ENCODE measurements at regions not wholly inside any gene's neighbourhood (a gene's known extent, or its start where the extent isn't known, plus 50 kb on each side); places are given as distances from the start of the nearest gene placed in this dataset.

- no peak overlapping the region for H2BK15ac ChIP-seq (ENCODE audit: low read length)
- H3K4ac ChIP-seq (replicated peaks; ENCODE audit: insufficient read length, low read depth, low read length): no peak overlapping the region
- H2BK120ac ChIP-seq (replicated peaks; ENCODE audit: low read depth, low read length): no peak overlapping the region
- H3K36me3 ChIP-seq (ENCODE audit: control insufficient read depth in 2 of 4, insufficient read depth in 4 of 4, low read length in 3 of 4): no peaks in the 10 kb centered on the region
- no peak overlapping the region for H3K27ac ChIP-seq (ENCODE audit: low read depth, low read length)
- FAIRE-seq: no peak
- no peaks in the 10 kb centered on the region for H3K4me1 ChIP-seq (replicated peaks in 1 of 4; ENCODE audit: control insufficient read depth in 3 of 4, insufficient read depth in 4 of 4, low read length in 3 of 4)
- DNase-seq (ENCODE audit: low read depth in 1 of 2, low spot score in 2 of 2): no peak
- no peaks in the 10 kb centered on the region for H4K20me1 ChIP-seq (replicated peaks in 1 of 2; ENCODE audit: control insufficient read depth in 1 of 2, insufficient read depth in 2 of 2, low read length in 2 of 2)
- H3K4me3 ChIP-seq (ENCODE audit: extremely low read depth in 1 of 4, insufficient read depth in 2 of 4, low read depth in 3 of 4, low read length in 4 of 4): no peak overlapping the region
- H3K56ac ChIP-seq (replicated peaks; ENCODE audit: insufficient read length, low read depth, low read length): no peak overlapping the region
- no peak overlapping the region for H2BK20ac ChIP-seq (ENCODE audit: low read length)
- H3K18ac ChIP-seq (ENCODE audit: extremely low read depth, low read length): no peak overlapping the region
- H4K8ac ChIP-seq (ENCODE audit: extremely low read depth, insufficient read depth, low read length): no peak overlapping the region
- no peak for TF ChIP-seq JUN (IDR thresholded peaks at IDR 0.05; ENCODE audit: low read depth, low read length)
- TF ChIP-seq TBP (IDR thresholded peaks at IDR 0.05; ENCODE audit: low read depth, low read length): no peak
- TF ChIP-seq BCL11A (IDR thresholded peaks at IDR 0.05; ENCODE audit: low read depth in 2 of 2, low read length in 2 of 2): no peak
- TF ChIP-seq ASH2L (IDR thresholded peaks at IDR 0.05; ENCODE audit: low read length): no peak
- ChIA-PET CTCF (ENCODE audit: partially characterized antibody) (no interaction called here), POLR2A (ENCODE audit: partially characterized antibody) (no interaction called here)
- no peak overlapping the region for H2BK5ac ChIP-seq (ENCODE audit: low read depth, low read length)
- H3K79me2 ChIP-seq (ENCODE audit: control insufficient read depth in 1 of 2, insufficient read depth in 2 of 2, low read length in 2 of 2): no peaks in the 10 kb centered on the region
- WGBS, 2 experiments (ENCODE audit: extremely low coverage in 1 of 2, insufficient coverage in 1 of 2, insufficient read length in 1 of 2, insufficient replicate concordance in 2 of 2, low coverage in 1 of 2, low lambda C conversion rate in 2 of 2, missing lambda C conversion rate in 1 of 2): 81% methylated on average over 2 of the region's 2 CpGs; no CpG with 5 or more reads in 1 of the 2 experiments
- no peak overlapping the region for H3K4me2 ChIP-seq (ENCODE audit: insufficient read depth in 1 of 2, low read depth in 2 of 2, low read length in 2 of 2)
- no peak overlapping the region for H3K9ac ChIP-seq (replicated peaks in 1 of 4; ENCODE audit: extremely low read depth in 1 of 4, low read depth in 3 of 4, low read length in 3 of 4)
- no peaks in the 10 kb centered on the region for H3K27me3 ChIP-seq (replicated peaks in 1 of 4; ENCODE audit: control insufficient read depth in 3 of 4, extremely low read depth in 1 of 4, insufficient read depth in 3 of 4, low read length in 3 of 4)
- H3K23ac ChIP-seq (ENCODE audit: insufficient read length): no peak overlapping the region
- no peak overlapping the region for H2AK5ac ChIP-seq (ENCODE audit: low read depth, low read length)
- H3K14ac ChIP-seq (ENCODE audit: insufficient read length): no peak overlapping the region
- H4K5ac ChIP-seq (ENCODE audit: insufficient read length, low read depth, low read length): no peak overlapping the region
- no peaks in the 10 kb centered on the region for H3K23me2 ChIP-seq (ENCODE audit: low read depth, low read length)
- no peak overlapping the region for H4K91ac ChIP-seq (replicated peaks; ENCODE audit: insufficient read length, low read length)
- H2BK12ac ChIP-seq (ENCODE audit: low read depth, low read length): no peak overlapping the region
- H3K79me1 ChIP-seq (ENCODE audit: low read depth, low read length): no peaks in the 10 kb centered on the region
- H2AFZ ChIP-seq (ENCODE audit: low read length): no peak overlapping the region
- H3K9me3 ChIP-seq (ENCODE audit: insufficient read depth in 2 of 2, low read depth in 1 of 2, low read length in 1 of 2): no peaks in the 10 kb centered on the region
Measured at GRCh38 chr15:47139965-47140364, 577.3 kb upstream of the SEMA6D start.

Measured in H1 (cell line).